HG03159 (cell line): ENCODE measurements at regions not wholly inside any gene's neighbourhood (a gene's known extent, or its start where the extent isn't known, plus 50 kb on each side); places are given as distances from the start of the nearest gene placed in this dataset.
"Not testable (repeated sequence)": the region's sequence is repeated elsewhere in the genome, so short reads cannot be mapped to it uniquely, and the experiment has no call there.

Source experiments
- ATAC-seq: cut with Tn5 transposase; IDR thresholded peaks from one replicate; pipeline ENCODE4 v1.9.1; 2021; ENCODE audit warnings: mild to moderate bottlenecking, moderate library complexity; ENCODE audit not compliant: unreplicated experiment

GRCh38 chr2:4221845-4222244, 518.5 kb downstream of the DCDC2C start:
- ATAC-seq: no peak

- not testable (repeated sequence) for ATAC-seq
These were observed 541.0 kb downstream of the DCDC2C start for GRCh38 chr2:4244422-4244821.

- ATAC-seq: no peak
These were observed 543.2 kb downstream of the DCDC2C start for GRCh38 chr2:4246364-4247131.

DNA sequence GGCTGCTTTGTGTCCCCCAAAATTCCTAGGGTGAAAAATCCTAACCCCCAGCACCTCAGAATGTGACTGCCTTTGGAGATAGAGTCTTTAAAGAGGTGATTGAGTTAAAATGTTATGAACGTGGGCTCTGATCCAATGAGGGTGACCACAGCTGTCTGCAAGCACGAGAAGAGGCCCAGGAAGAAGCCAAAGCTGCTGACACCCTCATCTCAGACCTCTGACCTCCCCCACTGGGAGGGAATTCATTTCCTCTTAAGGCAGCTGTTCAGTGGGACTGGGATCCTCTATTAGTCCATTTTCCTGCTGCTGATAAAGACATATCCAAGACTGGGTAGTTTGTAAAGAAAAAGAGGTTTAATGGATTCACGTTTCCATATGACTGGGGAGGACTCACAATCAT, 544.4 kb downstream of the DCDC2C start:
- ATAC-seq: no peak

GRCh38 chr2:4255491-4255890, 552.1 kb downstream of the DCDC2C start:
- no peak for ATAC-seq

DNA sequence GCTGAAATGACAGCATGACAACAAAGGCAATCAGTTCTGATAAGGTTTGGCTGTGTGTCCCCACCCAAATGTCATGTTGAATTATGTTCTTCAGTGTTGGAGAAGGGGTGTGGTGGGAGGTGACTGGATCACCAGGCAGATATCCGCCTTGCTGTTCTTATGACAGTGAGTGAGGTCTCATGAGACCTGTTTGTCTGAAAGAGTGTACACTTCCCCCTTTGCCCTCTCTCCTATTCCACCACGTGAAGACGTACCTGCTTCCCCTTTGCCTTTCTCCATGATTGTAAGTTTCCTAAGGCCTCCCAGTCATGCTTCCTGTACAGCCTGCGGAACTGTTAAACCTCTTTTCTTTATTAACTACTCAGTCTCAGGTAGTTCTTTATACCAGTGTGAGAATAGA, 553.0 kb downstream of the DCDC2C start:
- no peak for ATAC-seq

- no peak for ATAC-seq
These were observed 555.2 kb downstream of the DCDC2C start for GRCh38 chr2:4258563-4258962.

- ATAC-seq: no peak
These were observed 562.6 kb downstream of the DCDC2C start for GRCh38 chr2:4265936-4266335.

DNA sequence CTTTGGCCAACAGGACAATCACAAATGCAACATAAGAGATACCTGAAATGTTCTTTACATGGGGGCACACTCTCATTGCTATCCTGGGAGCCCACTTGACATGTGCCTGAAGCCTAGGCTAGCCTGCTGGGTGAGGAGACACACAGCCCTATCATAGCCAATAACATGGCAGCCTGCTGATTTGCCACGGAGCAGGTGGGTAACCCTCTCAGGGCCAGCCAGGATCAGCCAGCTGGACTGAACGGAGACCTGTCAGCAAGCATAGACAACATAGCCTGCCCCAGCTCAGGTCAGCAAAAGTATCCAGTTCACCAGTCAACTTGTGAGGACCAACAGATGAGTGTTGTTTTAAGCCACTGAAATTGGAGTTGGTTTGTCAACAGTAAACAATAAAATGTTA, 566.5 kb downstream of the DCDC2C start:
- no peak for ATAC-seq

- no peak for ATAC-seq
These were observed 569.0 kb downstream of the DCDC2C start for GRCh38 chr2:4272261-4272858.

DNA sequence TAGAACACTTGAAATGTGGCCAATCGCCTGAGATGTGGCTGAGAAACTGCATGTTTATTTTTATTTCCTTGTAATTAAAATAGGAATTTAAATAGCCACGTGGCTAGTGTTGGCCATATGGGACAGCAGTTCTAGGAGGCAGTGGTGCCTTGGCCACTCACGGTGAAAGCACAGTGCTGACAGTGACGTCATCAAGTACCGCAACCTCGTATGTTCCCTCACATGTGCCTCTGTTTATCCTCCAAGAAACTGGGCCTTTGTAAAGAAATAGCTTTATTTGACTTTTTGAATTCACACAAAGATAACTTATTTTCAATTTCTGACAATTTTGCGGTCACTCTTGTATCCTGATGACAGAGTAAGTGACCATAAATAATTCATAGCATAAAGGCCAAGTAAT, 575.0 kb downstream of the DCDC2C start:
- ATAC-seq: no peak

- no peak for ATAC-seq
These were observed 576.1 kb downstream of the DCDC2C start for GRCh38 chr2:4279431-4279830.

DNA sequence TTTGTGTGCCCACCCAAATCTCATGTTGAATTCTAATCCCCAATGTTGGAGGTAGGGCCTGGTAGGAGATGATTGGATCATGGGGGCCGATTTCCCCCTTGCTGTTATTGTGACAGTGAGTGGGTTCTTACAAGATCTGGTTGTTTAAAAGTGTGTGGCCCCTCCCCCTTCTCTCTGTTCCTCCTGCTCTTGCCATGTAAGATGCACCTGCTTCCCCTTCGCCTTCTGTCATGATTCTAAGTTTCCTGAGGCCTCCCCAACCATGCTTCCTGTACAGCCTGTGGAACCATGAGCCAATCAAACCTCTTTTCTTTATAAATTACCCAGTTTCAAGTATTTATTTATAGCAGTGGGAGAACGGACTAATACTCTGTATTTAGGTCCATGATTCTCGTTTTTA, 588.1 kb downstream of the DCDC2C start:
- no peak for ATAC-seq

GRCh38 chr2:4295680-4296079, 592.3 kb downstream of the DCDC2C start:
- ATAC-seq: no peak

DNA sequence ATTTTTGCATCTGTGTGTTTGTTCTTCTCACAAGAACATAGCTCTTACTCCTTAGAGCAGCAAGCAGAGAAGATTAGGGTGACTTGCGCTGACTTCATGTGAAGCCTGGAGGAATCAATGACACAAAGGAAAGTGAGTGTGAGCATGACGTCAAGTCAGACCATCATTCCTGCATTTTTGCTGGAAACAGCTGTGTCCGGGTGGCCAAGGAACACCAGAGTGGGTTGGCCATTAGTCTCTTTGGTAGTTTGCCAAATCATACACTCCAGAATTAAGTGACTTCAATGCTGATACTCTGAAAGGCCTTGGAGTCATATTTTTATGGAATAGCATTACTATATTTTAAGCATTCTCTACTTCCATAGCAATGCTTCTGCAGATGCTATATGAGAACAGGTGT, 597.2 kb downstream of the DCDC2C start:
- no peak for ATAC-seq

- ATAC-seq: no peak
These were observed 621.2 kb downstream of the DCDC2C start for GRCh38 chr2:4324531-4324930.

- ATAC-seq: no peak
These were observed 633.5 kb downstream of the DCDC2C start for GRCh38 chr2:4336864-4337263.

GRCh38 chr2:4338345-4338744, 635.0 kb downstream of the DCDC2C start:
- ATAC-seq: no peak

- no peak for ATAC-seq
These were observed 637.2 kb downstream of the DCDC2C start for GRCh38 chr2:4340536-4340935.

- no peak for ATAC-seq
These were observed 643.3 kb downstream of the DCDC2C start for GRCh38 chr2:4346628-4347027.

- no peak for ATAC-seq
These were observed 650.3 kb downstream of the DCDC2C start for GRCh38 chr2:4353668-4354067.

GRCh38 chr2:4354164-4354563, 650.8 kb downstream of the DCDC2C start:
- no peak for ATAC-seq

DNA sequence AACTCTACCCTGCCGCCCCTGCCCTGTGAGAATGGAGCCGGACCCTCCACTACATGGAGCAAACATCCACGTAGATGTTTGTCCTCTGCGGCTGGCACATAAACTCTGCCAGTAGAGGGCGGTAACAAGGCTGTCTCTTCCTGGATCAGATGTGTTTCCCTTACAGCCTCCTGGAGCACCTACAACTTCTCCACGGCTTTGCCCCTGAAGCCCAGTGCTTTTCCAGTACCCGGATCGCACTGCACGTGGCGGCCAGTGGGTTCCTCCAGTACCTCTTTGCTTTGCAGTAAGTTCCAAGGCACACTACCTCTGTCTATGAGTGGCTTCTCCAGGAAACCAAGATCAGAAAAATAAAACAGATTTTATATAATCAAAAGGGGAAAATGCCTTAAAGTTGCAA, 651.3 kb downstream of the DCDC2C start:
- ATAC-seq: no peak
